Pancreas (tissue), 10 donors: ENCODE measurements at regions not wholly inside any gene's neighbourhood (a gene's known extent, or its start where the extent isn't known, plus 50 kb on each side); places are given as distances from the start of the nearest gene placed in this dataset.
A peak's percentile ranks its signal among the peaks of the same experiment; 100 is the strongest.
"Not testable (repeated sequence)": the region's sequence is repeated elsewhere in the genome, so short reads cannot be mapped to it uniquely, and the experiment has no call there.

Source experiments
- ATAC-seq, 4 donors: fragments of 200-7000 bp; cut with Tn5 transposase; one replicate each; pipeline versions ENCODE4 v1.8.0 to v1.9.1; 2020; ENCODE audit warnings: mild to moderate bottlenecking in 4 of 4, moderate library complexity in 4 of 4
- DNase-seq, 6 donors: peaks; one replicate each; pipeline ENCODE4 v3.0.0-alpha.2; 2020
- FAIRE-seq: peaks from 2 replicates; lab custom pipeline; 2012; peaks lifted over from hg19 to GRCh38; lab: Jason Lieb, UNC
- H3K27ac ChIP-seq, 4 donors: fragments of 200-600 bp; sonication (generic); 1 replicate in 3 of 4; 2 replicates in 1 of 4; pipeline versions ENCODE4 v1.5.0 to v1.8.0; 2020
- H3K27me3 ChIP-seq, 4 donors: fragments of 200-600 bp; one replicate each; pipeline ENCODE4 v1.8.0; 2021
- H3K36me3 ChIP-seq, 3 donors: fragments of 200-600 bp; sonication (generic) in 1 of 3; one replicate each; pipeline versions ENCODE4 v1.5.0 to v1.8.0; 2020 to 2021
- H3K4me1 ChIP-seq, 3 donors: fragments of 200-600 bp; one replicate each; pipeline ENCODE4 v1.8.0; 2021
- H3K4me3 ChIP-seq, 4 donors: fragments of 200-600 bp; sonication (generic) in 2 of 4; one replicate each; pipeline versions ENCODE4 v1.5.0 to v1.8.0; 2020 to 2021
- H3K9me3 ChIP-seq, 4 donors: fragments of 200-600 bp; one replicate each; pipeline ENCODE4 v1.8.0; 2021
- CTCF ChIP-seq, 4 donors: fragments of 200-600 bp; sonication (generic) in 3 of 4; IDR thresholded peaks; one replicate each; pipeline versions ENCODE4 v1.5.0 to v1.8.0; 2021; ENCODE audit warnings: antibody characterized with exemption in 4 of 4
- WGBS, 2 donors: extraction: QIAGEN DNeasy Blood & Tissue Kit; methylation state at CpG; one replicate each; pipeline ENCODE4 v1.1.7; 2013; 5-methylcytosine and 5-hydroxymethylcytosine counted together
- intact Hi-C, 3 donors: fragments of 100-400 bp; cut with DNase I; formaldehyde crosslinking; loops; one replicate each; pipeline versions ENCODE4 v1.11.1 to v1.14.2; 2022
- donor health status: healthy with polysubstance abuse.
- donor health status: DM: no; HTN: no; CAD: no; lungs with moderate emphysema.
- donor health status: DM: no; HTN: no; CAD: no.
- donor health status: control.
- donor health status: control.
- donor health status: Bipolar disorder and iron deficiency.
- donor health status: DM: yes; HTN: yes; CAD: no.
- donor health status: DM: no; HTN: no; CAD: no.
- donor health status: DM: no; HTN: no; CAD: no.
- donor health status: DM: yes; HTN: yes; CAD: no.

GRCh38 chr6:117791012-117791411, 115.7 kb downstream of the NUS1 start:
- Histone ChIP-seq H3K27ac (no peak overlapping the region), H3K36me3 (no peaks in the 10 kb centered on the region), H3K27me3 (no peaks in the 10 kb centered on the region), H3K9me3 (no peaks in the 10 kb centered on the region), H3K4me1 (no peaks in the 10 kb centered on the region), H3K4me3 (no peak overlapping the region)
- no peak for DNase-seq
- 66 to 79% methylated on average over 3 of the region's 3 CpGs for WGBS, 2 donors
- FAIRE-seq: no peak
- ATAC-seq: no peak
- intact Hi-C loops: no loop called here
- TF ChIP-seq CTCF (IDR thresholded peaks at IDR 0.05): no peak

- no peaks in the 10 kb centered on the region for H3K9me3 ChIP-seq
- H3K27me3 ChIP-seq: no peaks in the 10 kb centered on the region
- FAIRE-seq (no peak), ATAC-seq (no peak), DNase-seq (no peak)
- H3K36me3 ChIP-seq: no peaks in the 10 kb centered on the region
- intact Hi-C loops: no loop called here
- 26 to 36% methylated on average over 1 of the region's 1 CpG for WGBS, 2 donors
- TF ChIP-seq CTCF (IDR thresholded peaks at IDR 0.05): no peak
- no peaks in the 10 kb centered on the region for H3K4me1 ChIP-seq
- no peak overlapping the region for H3K4me3 ChIP-seq
- H3K27ac ChIP-seq: no peak overlapping the region
These were observed 111.8 kb upstream of the SLC35F1 start for GRCh38 chr6:117795234-117795633.

- FAIRE-seq, intact Hi-C loops: not testable (repeated sequence)
These were observed 108.2 kb upstream of the SLC35F1 start for GRCh38 chr6:117798819-117799218.

GRCh38 chr6:117810269-117810668, 96.8 kb upstream of the SLC35F1 start:
- TF ChIP-seq CTCF (IDR thresholded peaks at IDR 0.05): no peak
- FAIRE-seq (no peak), ATAC-seq (no peak), DNase-seq (peak in 1 of 6 donors; percentile 26)
- 58 to 68% methylated on average over 6 of the region's 6 CpGs for WGBS, 2 donors
- Histone ChIP-seq H3K36me3 (no peaks in the 10 kb centered on the region), H3K9me3 (no peaks in the 10 kb centered on the region), H3K4me1 (no peaks in the 10 kb centered on the region), H3K27me3 (no peaks in the 10 kb centered on the region), H3K27ac (no peak overlapping the region), H3K4me3 (no peak overlapping the region)
- intact Hi-C loops: no loop called here

More at GRCh38 chr6:117798819-117799218, 108.2 kb upstream of the SLC35F1 start:
- H3K36me3 ChIP-seq, H3K27me3 ChIP-seq, H3K4me3 ChIP-seq, H3K4me1 ChIP-seq, ATAC-seq, H3K27ac ChIP-seq, DNase-seq, H3K9me3 ChIP-seq: not testable (repeated sequence)
- WGBS, 2 donors: 85 to 94% methylated on average over 2 of the region's 2 CpGs

GRCh38 chr6:117817499-117817898, 89.6 kb upstream of the SLC35F1 start:
- no peak for FAIRE-seq
- H3K27me3 ChIP-seq: no peaks in the 10 kb centered on the region
- H3K4me1 ChIP-seq: no peaks in the 10 kb centered on the region
- H3K4me3 ChIP-seq: no peak overlapping the region
- no peak overlapping the region for H3K27ac ChIP-seq
- ATAC-seq: no peak
- intact Hi-C loops: no loop called here
- no peak for DNase-seq
- no peak for TF ChIP-seq CTCF (IDR thresholded peaks at IDR 0.05)
- H3K9me3 ChIP-seq: no peaks in the 10 kb centered on the region
- WGBS, 2 donors: 70 to 74% methylated on average over 5 of the region's 5 CpGs
- no peaks in the 10 kb centered on the region for H3K36me3 ChIP-seq

GRCh38 chr6:117817992-117818391, 89.1 kb upstream of the SLC35F1 start:
- no peak for FAIRE-seq
- Histone ChIP-seq H3K27ac (no peak overlapping the region), H3K4me1 (no peaks in the 10 kb centered on the region), H3K36me3 (no peaks in the 10 kb centered on the region), H3K4me3 (no peak overlapping the region), H3K9me3 (no peaks in the 10 kb centered on the region), H3K27me3 (no peaks in the 10 kb centered on the region)
- no peak for ATAC-seq
- DNase-seq: no peak
- intact Hi-C loops: no loop called here
- TF ChIP-seq CTCF (IDR thresholded peaks at IDR 0.05): no peak
